NB4 (cell line): ENCODE measurements at regions not wholly inside any gene's neighbourhood (a gene's known extent, or its start where the extent isn't known, plus 50 kb on each side); places are given as distances from the start of the nearest gene placed in this dataset.

Source experiments
- POLR2A ChIP-seq: IDR thresholded peaks from 2 replicates; pipeline ENCODE4 v1.6.1; 2011; ENCODE audit warnings: mild to moderate bottlenecking; ENCODE audit not compliant: insufficient read length; ENCODE audit errors: extremely low read depth
- TF ChIP-seq, protein P1 (sequence below): IDR thresholded peaks from one replicate; pipeline ENCODE4 v1.5.1; 2012; ENCODE audit warnings: low read depth, low read length

GRCh38 chr2:129758784-129759471 lies 220.5 kb upstream of the RAB6C start:
- TF ChIP-seq, protein P1, sequence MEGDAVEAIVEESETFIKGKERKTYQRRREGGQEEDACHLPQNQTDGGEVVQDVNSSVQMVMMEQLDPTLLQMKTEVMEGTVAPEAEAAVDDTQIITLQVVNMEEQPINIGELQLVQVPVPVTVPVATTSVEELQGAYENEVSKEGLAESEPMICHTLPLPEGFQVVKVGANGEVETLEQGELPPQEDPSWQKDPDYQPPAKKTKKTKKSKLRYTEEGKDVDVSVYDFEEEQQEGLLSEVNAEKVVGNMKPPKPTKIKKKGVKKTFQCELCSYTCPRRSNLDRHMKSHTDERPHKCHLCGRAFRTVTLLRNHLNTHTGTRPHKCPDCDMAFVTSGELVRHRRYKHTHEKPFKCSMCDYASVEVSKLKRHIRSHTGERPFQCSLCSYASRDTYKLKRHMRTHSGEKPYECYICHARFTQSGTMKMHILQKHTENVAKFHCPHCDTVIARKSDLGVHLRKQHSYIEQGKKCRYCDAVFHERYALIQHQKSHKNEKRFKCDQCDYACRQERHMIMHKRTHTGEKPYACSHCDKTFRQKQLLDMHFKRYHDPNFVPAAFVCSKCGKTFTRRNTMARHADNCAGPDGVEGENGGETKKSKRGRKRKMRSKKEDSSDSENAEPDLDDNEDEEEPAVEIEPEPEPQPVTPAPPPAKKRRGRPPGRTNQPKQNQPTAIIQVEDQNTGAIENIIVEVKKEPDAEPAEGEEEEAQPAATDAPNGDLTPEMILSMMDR: no peak
- TF ChIP-seq POLR2A: no peak
